Ishikawa (cell line): ENCODE measurements at regions not wholly inside any gene's neighbourhood (a gene's known extent, or its start where the extent isn't known, plus 50 kb on each side); places are given as distances from the start of the nearest gene placed in this dataset.

ENCODE experiments used
- CEBPB ChIP-seq: IDR thresholded peaks from 2 replicates; pipeline ENCODE4 v1.6.1; 2012
- CREB1 ChIP-seq: IDR thresholded peaks from 2 replicates; pipeline ENCODE4 v1.6.1; 2012; ENCODE audit warnings: low read depth
- EGR1 ChIP-seq: IDR thresholded peaks from 2 replicates; pipeline ENCODE4 v1.6.1; 2012
- EP300 ChIP-seq: IDR thresholded peaks from 2 replicates; pipeline ENCODE4 v1.6.1; 2012; ENCODE audit warnings: borderline replicate concordance
- MAX ChIP-seq: IDR thresholded peaks from 2 replicates; pipeline ENCODE4 v1.6.1; 2012
- NFIC ChIP-seq: IDR thresholded peaks from 2 replicates; pipeline ENCODE4 v1.6.1; 2012
- RAD21 ChIP-seq: IDR thresholded peaks from 2 replicates; pipeline ENCODE4 v1.6.1; 2012; ENCODE audit warnings: low read depth
- TAF1 ChIP-seq: IDR thresholded peaks from 2 replicates; pipeline ENCODE4 v1.6.1; 2012; ENCODE audit warnings: low read depth, mild to moderate bottlenecking
- TEAD4 ChIP-seq: IDR thresholded peaks from 2 replicates; pipeline ENCODE4 v1.6.1; 2012
- YY1 ChIP-seq: IDR thresholded peaks from 2 replicates; pipeline ENCODE4 v1.6.1; 2012; ENCODE audit warnings: low read depth
- TF ChIP-seq, protein P1 (sequence below): IDR thresholded peaks from 2 replicates; pipeline ENCODE4 v1.6.1; 2012; ENCODE audit warnings: low read depth, mild to moderate bottlenecking

GRCh38 chr12:123067654-123068053 is 83.2 kb downstream of the PITPNM2 start:
- no peak for TF ChIP-seq CEBPB
- TF ChIP-seq NFIC, result no peak
- no peak for TF ChIP-seq RAD21
- no peak for TF ChIP-seq EGR1
- no peak for TF ChIP-seq EP300
- TF ChIP-seq, protein P1, sequence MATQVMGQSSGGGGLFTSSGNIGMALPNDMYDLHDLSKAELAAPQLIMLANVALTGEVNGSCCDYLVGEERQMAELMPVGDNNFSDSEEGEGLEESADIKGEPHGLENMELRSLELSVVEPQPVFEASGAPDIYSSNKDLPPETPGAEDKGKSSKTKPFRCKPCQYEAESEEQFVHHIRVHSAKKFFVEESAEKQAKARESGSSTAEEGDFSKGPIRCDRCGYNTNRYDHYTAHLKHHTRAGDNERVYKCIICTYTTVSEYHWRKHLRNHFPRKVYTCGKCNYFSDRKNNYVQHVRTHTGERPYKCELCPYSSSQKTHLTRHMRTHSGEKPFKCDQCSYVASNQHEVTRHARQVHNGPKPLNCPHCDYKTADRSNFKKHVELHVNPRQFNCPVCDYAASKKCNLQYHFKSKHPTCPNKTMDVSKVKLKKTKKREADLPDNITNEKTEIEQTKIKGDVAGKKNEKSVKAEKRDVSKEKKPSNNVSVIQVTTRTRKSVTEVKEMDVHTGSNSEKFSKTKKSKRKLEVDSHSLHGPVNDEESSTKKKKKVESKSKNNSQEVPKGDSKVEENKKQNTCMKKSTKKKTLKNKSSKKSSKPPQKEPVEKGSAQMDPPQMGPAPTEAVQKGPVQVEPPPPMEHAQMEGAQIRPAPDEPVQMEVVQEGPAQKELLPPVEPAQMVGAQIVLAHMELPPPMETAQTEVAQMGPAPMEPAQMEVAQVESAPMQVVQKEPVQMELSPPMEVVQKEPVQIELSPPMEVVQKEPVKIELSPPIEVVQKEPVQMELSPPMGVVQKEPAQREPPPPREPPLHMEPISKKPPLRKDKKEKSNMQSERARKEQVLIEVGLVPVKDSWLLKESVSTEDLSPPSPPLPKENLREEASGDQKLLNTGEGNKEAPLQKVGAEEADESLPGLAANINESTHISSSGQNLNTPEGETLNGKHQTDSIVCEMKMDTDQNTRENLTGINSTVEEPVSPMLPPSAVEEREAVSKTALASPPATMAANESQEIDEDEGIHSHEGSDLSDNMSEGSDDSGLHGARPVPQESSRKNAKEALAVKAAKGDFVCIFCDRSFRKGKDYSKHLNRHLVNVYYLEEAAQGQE, result no peak
- no peak for TF ChIP-seq CREB1
- no peak for TF ChIP-seq TAF1
- TF ChIP-seq YY1, result no peak
- TF ChIP-seq MAX, result no peak
- no peak for TF ChIP-seq TEAD4
